ENCODE measurements at regions not wholly inside any gene's neighbourhood (a gene's known extent, or its start where the extent isn't known, plus 50 kb on each side); places are given as distances from the start of the nearest gene placed in this dataset.

DNA sequence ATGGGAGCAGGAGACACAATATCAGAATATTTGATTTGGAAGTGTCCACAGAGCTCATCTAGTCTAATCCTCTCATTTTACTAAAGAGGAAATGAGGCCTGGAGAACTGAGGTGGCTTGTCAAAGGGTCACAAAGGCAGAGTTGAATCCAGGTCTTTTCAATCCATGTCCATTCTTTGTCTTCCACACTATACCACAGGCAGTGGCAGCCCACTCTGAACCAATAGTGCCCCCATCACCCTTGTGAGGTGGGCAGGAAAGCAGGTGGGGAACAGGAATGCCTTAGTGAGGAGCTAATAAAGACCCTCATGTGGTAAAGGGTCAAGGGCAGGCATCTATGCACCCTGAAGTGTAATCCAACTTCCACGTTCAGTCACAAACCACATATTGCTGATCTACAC is 134.8 kb upstream of the EGLN3 start:
- no peak overlapping the region for H2AFZ ChIP-seq (ENCODE audit: low read depth, low read length, poor library complexity, severe bottlenecking)
- no peak overlapping the region for H3K27ac ChIP-seq (ENCODE audit: low read depth, low read length)
- no peaks in the 10 kb centered on the region for H3K9me2 ChIP-seq (ENCODE audit: insufficient read depth)
- H4K20me1 ChIP-seq (ENCODE audit: insufficient read depth) = no peaks in the 10 kb centered on the region
- no peaks in the 10 kb centered on the region for H3K36me3 ChIP-seq (ENCODE audit: control insufficient read depth in 1 of 2, insufficient read depth in 2 of 2, low read length in 2 of 2)
- H3K4me2 ChIP-seq (ENCODE audit: low read length) = peak overlapping the region; percentile 55; the same call in 1 of the 2 replicates
- no peaks in the 10 kb centered on the region for H3K27me3 ChIP-seq (ENCODE audit: insufficient read depth, low read length)
- ChIA-PET RAD21 (ENCODE audit: low non-redundant PET in 1 of 2, low total read pairs in 2 of 2, uncharacterized antibody in 2 of 2, unreplicated experiment in 2 of 2) (interaction anchor here in 1 of 2 experiments (0.7 kb wide), 1 partner anchor 237 kb away, joined by 3 read pairs; no protein-coding TSS in a partner anchor), CTCF (interaction anchor here (1.5 kb wide), 1 partner anchor 13 kb away, joined by 8 read pairs; no protein-coding TSS in a partner anchor), POLR2A (no interaction called here)
- no peak for DNase-seq (ENCODE audit: low read depth, low spot score)
- no peak overlapping the region for H3K4me3 ChIP-seq (replicated peaks in 1 of 2; ENCODE audit: low read depth in 1 of 2, low read length in 2 of 2)
- intact Hi-C loops (cut with micrococcal nuclease) = no loop called here
- no TSS peak for BruUV-seq (replicated peaks)
- H3K9me3 ChIP-seq (ENCODE audit: control insufficient read depth in 1 of 2, insufficient read depth in 1 of 2, low read depth in 1 of 2, low read length in 2 of 2) = no peaks in the 10 kb centered on the region
- H3K4me1 ChIP-seq (ENCODE audit: control insufficient read depth in 1 of 2, insufficient read depth in 2 of 2, low read length in 2 of 2) = peaks cover 29 to 39% of the 10 kb centered on the region in 2 experiments
- no peak for ATAC-seq
- H3K9ac ChIP-seq (ENCODE audit: low read length) = no peak overlapping the region
- TF ChIP-seq CBX3 (IDR thresholded peaks at IDR 0.05; ENCODE audit: low read depth) = no peak
- TF ChIP-seq, protein P1, sequence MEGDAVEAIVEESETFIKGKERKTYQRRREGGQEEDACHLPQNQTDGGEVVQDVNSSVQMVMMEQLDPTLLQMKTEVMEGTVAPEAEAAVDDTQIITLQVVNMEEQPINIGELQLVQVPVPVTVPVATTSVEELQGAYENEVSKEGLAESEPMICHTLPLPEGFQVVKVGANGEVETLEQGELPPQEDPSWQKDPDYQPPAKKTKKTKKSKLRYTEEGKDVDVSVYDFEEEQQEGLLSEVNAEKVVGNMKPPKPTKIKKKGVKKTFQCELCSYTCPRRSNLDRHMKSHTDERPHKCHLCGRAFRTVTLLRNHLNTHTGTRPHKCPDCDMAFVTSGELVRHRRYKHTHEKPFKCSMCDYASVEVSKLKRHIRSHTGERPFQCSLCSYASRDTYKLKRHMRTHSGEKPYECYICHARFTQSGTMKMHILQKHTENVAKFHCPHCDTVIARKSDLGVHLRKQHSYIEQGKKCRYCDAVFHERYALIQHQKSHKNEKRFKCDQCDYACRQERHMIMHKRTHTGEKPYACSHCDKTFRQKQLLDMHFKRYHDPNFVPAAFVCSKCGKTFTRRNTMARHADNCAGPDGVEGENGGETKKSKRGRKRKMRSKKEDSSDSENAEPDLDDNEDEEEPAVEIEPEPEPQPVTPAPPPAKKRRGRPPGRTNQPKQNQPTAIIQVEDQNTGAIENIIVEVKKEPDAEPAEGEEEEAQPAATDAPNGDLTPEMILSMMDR (IDR thresholded peaks at IDR 0.05 in 2 of 3, conservative IDR thresholded peaks at IDR 0.05 in 1 of 3; ENCODE audit: borderline replicate concordance in 1 of 3, insufficient read depth in 1 of 3, low read depth in 2 of 3, low read length in 2 of 3) = no peak
- no peak for TF ChIP-seq SP1 (IDR thresholded peaks at IDR 0.05; ENCODE audit: low read depth)
- TF ChIP-seq ELF1 (IDR thresholded peaks at IDR 0.05; ENCODE audit: borderline replicate concordance, low read depth) = no peak
- no peak for TF ChIP-seq EZH2 (IDR thresholded peaks at IDR 0.05)
- no peaks in the 10 kb centered on the region for H3K79me2 ChIP-seq (ENCODE audit: insufficient read depth, low read length)

- Histone ChIP-seq H3K9ac (ENCODE audit: low read length) (peak overlapping the region; percentile 10; the same call in 1 of the 2 replicates), H3K79me2 (ENCODE audit: insufficient read depth, low read length) (no peaks in the 10 kb centered on the region), H3K9me2 (ENCODE audit: insufficient read depth) (no peaks in the 10 kb centered on the region), H3K27ac (ENCODE audit: low read depth, low read length) (peak overlapping the region; percentile 50), H2AFZ (ENCODE audit: low read depth, low read length, poor library complexity, severe bottlenecking) (peak overlapping the region; percentile 63), H4K20me1 (ENCODE audit: insufficient read depth) (no peaks in the 10 kb centered on the region), H3K27me3 (ENCODE audit: insufficient read depth, low read length) (no peaks in the 10 kb centered on the region), H3K36me3 (ENCODE audit: control insufficient read depth in 1 of 2, insufficient read depth in 2 of 2, low read length in 2 of 2) (no peaks in the 10 kb centered on the region), H3K4me3 (replicated peaks in 1 of 2; ENCODE audit: low read depth in 1 of 2, low read length in 2 of 2) (peak overlapping the region in 1 of 2 experiments; percentile 16; a peak in 2 of 4 replicates), H3K4me2 (ENCODE audit: low read length) (peak overlapping the region; percentile 59), H3K9me3 (ENCODE audit: control insufficient read depth in 1 of 2, insufficient read depth in 1 of 2, low read depth in 1 of 2, low read length in 2 of 2) (no peaks in the 10 kb centered on the region), H3K4me1 (ENCODE audit: control insufficient read depth in 1 of 2, insufficient read depth in 2 of 2, low read length in 2 of 2) (peaks cover 36 to 52% of the 10 kb centered on the region in 2 experiments)
- ATAC-seq = peak; percentile 84
- POLR2A ChIA-PET = interaction anchor here (1.5 to 2.5 kb wide), 2 partner anchors 9 to 22 kb away, joined by 3 to 11 read pairs; no protein-coding TSS in a partner anchor
- RAD21 ChIA-PET (ENCODE audit: low non-redundant PET in 1 of 2, low total read pairs in 2 of 2, uncharacterized antibody in 2 of 2, unreplicated experiment in 2 of 2) = interaction anchor here (1.0 to 1.2 kb wide), 2 partner anchors 17 to 233 kb away, joined by 3 to 4 read pairs; no protein-coding TSS in a partner anchor
- CTCF ChIA-PET = interaction anchor here (1.0 to 2.9 kb wide), 4 partner anchors 17 to 234 kb away, joined by 3 to 14 read pairs (median 8); no protein-coding TSS in a partner anchor
- no TSS peak for BruUV-seq (replicated peaks)
- DNase-seq (ENCODE audit: low read depth, low spot score) = peak; percentile 57
- intact Hi-C loops (cut with micrococcal nuclease) = loop anchor here (5.0 kb wide), 1 partner anchor 129 kb away; the partner anchor contains the start of gene EGLN3
- TF ChIP-seq SIN3A (IDR thresholded peaks at IDR 0.05; ENCODE audit: low read depth) = no peak; the same call in 1 of the 2 replicates
- TF ChIP-seq CEBPB (IDR thresholded peaks at IDR 0.05; ENCODE audit: low read depth) = no peak; the same call in 1 of the 2 replicates
- TF ChIP-seq YY1 (IDR thresholded peaks at IDR 0.05; ENCODE audit: extremely low read depth, insufficient replicate concordance, low read depth, low read length) = no peak
- no peak for TF ChIP-seq ZFX (IDR thresholded peaks at IDR 0.05)
- TF ChIP-seq SRF (IDR thresholded peaks at IDR 0.05; ENCODE audit: low read depth) = 0 out of 2 replicates have a peak, but pooled peaks have one; percentile 38
- no peak for TF ChIP-seq REST (IDR thresholded peaks at IDR 0.05; ENCODE audit: low read depth)
- TF ChIP-seq EGR1 (IDR thresholded peaks at IDR 0.05; ENCODE audit: low read depth) = no peak
- peak; percentile 1; the same call in 1 of the 2 replicates for TF ChIP-seq RAD21 (IDR thresholded peaks at IDR 0.05; ENCODE audit: low read depth)
- TF ChIP-seq, protein P2, sequence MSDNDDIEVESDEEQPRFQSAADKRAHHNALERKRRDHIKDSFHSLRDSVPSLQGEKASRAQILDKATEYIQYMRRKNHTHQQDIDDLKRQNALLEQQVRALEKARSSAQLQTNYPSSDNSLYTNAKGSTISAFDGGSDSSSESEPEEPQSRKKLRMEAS (IDR thresholded peaks at IDR 0.05) = peak; percentile 86
These were observed 130.8 kb upstream of the EGLN3 start for GRCh38 chr14:34081576-34082136.

Measured in HCT116 (cell line).